H1 (cell line): ENCODE measurements at regions not wholly inside any gene's neighbourhood (a gene's known extent, or its start where the extent isn't known, plus 50 kb on each side); places are given as distances from the start of the nearest gene placed in this dataset.

Experiments used
- ATF2 ChIP-seq: IDR thresholded peaks from 2 replicates; pipeline ENCODE4 v1.6.1; 2012; ENCODE audit warnings: low read length, inconsistent platforms
- CTCF ChIP-seq, 3 experiments: IDR thresholded peaks; 1 replicate in 2 of 3; 2 replicates in 1 of 3; pipeline versions ENCODE4 v1.5.1 to v1.6.1; 2011; ENCODE audit warnings: low read length in 3 of 3, mild to moderate bottlenecking in 3 of 3, inconsistent platforms in 2 of 3, low read depth in 1 of 3, moderate library complexity in 1 of 3; ENCODE audit not compliant: insufficient read depth in 1 of 3; ENCODE audit errors: control extremely low read depth in 1 of 3
- E2F6 ChIP-seq: IDR thresholded peaks from 2 replicates; pipeline ENCODE4 v1.6.1; 2012; ENCODE audit warnings: inconsistent platforms
- EGR1 ChIP-seq: IDR thresholded peaks from 2 replicates; pipeline ENCODE4 v1.6.1; 2011; ENCODE audit warnings: low read depth, low read length, borderline replicate concordance
- GABPA ChIP-seq: IDR thresholded peaks from 2 replicates; pipeline ENCODE4 v1.6.1; 2011; ENCODE audit warnings: mild to moderate bottlenecking, low read length, moderate library complexity, borderline replicate concordance; ENCODE audit not compliant: insufficient read depth
- SRF ChIP-seq: IDR thresholded peaks from 2 replicates; pipeline ENCODE4 v1.6.1; 2011; ENCODE audit warnings: mild to moderate bottlenecking, low read depth, low read length, moderate library complexity

GRCh38 chr15:91801836-91802534, 51.5 kb upstream of the SLCO3A1 start (continued):
- no peak for TF ChIP-seq CTCF (IDR thresholded peaks at IDR 0.05; ENCODE audit: control extremely low read depth in 1 of 3, insufficient read depth in 1 of 3, low read depth in 1 of 3, low read length in 3 of 3)
- no peak for TF ChIP-seq ATF2
- TF ChIP-seq EGR1, result no peak
- TF ChIP-seq E2F6, result no peak
- no peak for TF ChIP-seq GABPA
- TF ChIP-seq SRF, result no peak
